Skin of body (tissue), 1 donor: ENCODE measurements at regions not wholly inside any gene's neighbourhood (a gene's known extent, or its start where the extent isn't known, plus 50 kb on each side); places are given as distances from the start of the nearest gene placed in this dataset.
A peak's percentile ranks its signal among the peaks of the same experiment; 100 is the strongest.

Source experiments
- DNase-seq: peaks from one replicate; lab custom pipeline; 2025; lab: John Stamatoyannopoulos, UW

GRCh38 chr1:221418346-221418745 is 323.5 kb downstream of the DUSP10 start:
- no peak for DNase-seq

- no peak for DNase-seq
Observed at GRCh38 chr1:221419513-221420095, 322.3 kb downstream of the DUSP10 start.

GRCh38 chr1:221429264-221429663 is 312.6 kb downstream of the DUSP10 start:
- no peak for DNase-seq

GRCh38 chr1:221430152-221430960 is 311.5 kb downstream of the DUSP10 start:
- DNase-seq, result no peak

- no peak for DNase-seq
Observed at GRCh38 chr1:221431068-221431651, 310.7 kb downstream of the DUSP10 start.

- no peak for DNase-seq
Observed at GRCh38 chr1:221431961-221432360, 309.9 kb downstream of the DUSP10 start.

GRCh38 chr1:221435504-221435904 is 306.4 kb downstream of the DUSP10 start:
- DNase-seq, result no peak

GRCh38 chr1:221437171-221437570 is 304.7 kb downstream of the DUSP10 start:
- no peak for DNase-seq

GRCh38 chr1:221437926-221438325 is 304.0 kb downstream of the DUSP10 start:
- DNase-seq, result no peak

- DNase-seq, result no peak
Observed at GRCh38 chr1:221439008-221439746, 302.7 kb downstream of the DUSP10 start.

GRCh38 chr1:221439747-221440501 is 302.0 kb downstream of the DUSP10 start:
- DNase-seq, result peak; percentile 21

- DNase-seq, result peak; percentile 45
Observed at GRCh38 chr1:221440658-221441057, 301.2 kb downstream of the DUSP10 start.

GRCh38 chr1:221442056-221442455 is 299.8 kb downstream of the DUSP10 start:
- DNase-seq, result no peak

GRCh38 chr1:221444346-221444745 is 297.5 kb downstream of the DUSP10 start:
- DNase-seq, result no peak

GRCh38 chr1:221448585-221449175 is 293.2 kb downstream of the DUSP10 start:
- DNase-seq, result peak; percentile 81

GRCh38 chr1:221449194-221449593 is 292.7 kb downstream of the DUSP10 start:
- no peak for DNase-seq

- no peak for DNase-seq
Observed at GRCh38 chr1:221449801-221450470, 292.0 kb downstream of the DUSP10 start.

GRCh38 chr1:221451741-221452140 is 290.1 kb downstream of the DUSP10 start:
- no peak for DNase-seq

- DNase-seq, result no peak
Observed at GRCh38 chr1:221454096-221454495, 287.8 kb downstream of the DUSP10 start.

GRCh38 chr1:221456918-221457317 is 285.0 kb downstream of the DUSP10 start:
- DNase-seq, result no peak
